ENCODE measurements at regions not wholly inside any gene's neighbourhood (a gene's known extent, or its start where the extent isn't known, plus 50 kb on each side); places are given as distances from the start of the nearest gene placed in this dataset.
"Not testable (repeated sequence)": the region's sequence is repeated elsewhere in the genome, so short reads cannot be mapped to it uniquely, and the experiment has no call there.

- FAIRE-seq (no peak), DNase-seq (no peak)
- Histone ChIP-seq H3K36me3 (ENCODE audit: control insufficient read depth in 2 of 3, insufficient read depth in 3 of 3, low read length in 3 of 3) (no peaks in the 10 kb centered on the region), H3K27me3 (ENCODE audit: control insufficient read depth, insufficient read depth, low read length) (no peaks in the 10 kb centered on the region), H3K4me1 (ENCODE audit: control insufficient read depth in 2 of 3, insufficient read depth in 2 of 3, low read depth in 1 of 3, low read length in 3 of 3) (no peaks in the 10 kb centered on the region), H3K4me3 (ENCODE audit: low read length in 3 of 3) (no peak overlapping the region), H3K9me3 (ENCODE audit: control insufficient read depth in 2 of 3, insufficient read depth in 1 of 3, low read length in 3 of 3) (no peaks in the 10 kb centered on the region), H3K27ac (ENCODE audit: low read depth in 2 of 2, low read length in 2 of 2) (no peak overlapping the region), H3K9ac (ENCODE audit: low read length in 3 of 3) (no peak overlapping the region)
- intact Hi-C loops (cut with DNase I) = no loop called here
- TF ChIP-seq, protein P1, sequence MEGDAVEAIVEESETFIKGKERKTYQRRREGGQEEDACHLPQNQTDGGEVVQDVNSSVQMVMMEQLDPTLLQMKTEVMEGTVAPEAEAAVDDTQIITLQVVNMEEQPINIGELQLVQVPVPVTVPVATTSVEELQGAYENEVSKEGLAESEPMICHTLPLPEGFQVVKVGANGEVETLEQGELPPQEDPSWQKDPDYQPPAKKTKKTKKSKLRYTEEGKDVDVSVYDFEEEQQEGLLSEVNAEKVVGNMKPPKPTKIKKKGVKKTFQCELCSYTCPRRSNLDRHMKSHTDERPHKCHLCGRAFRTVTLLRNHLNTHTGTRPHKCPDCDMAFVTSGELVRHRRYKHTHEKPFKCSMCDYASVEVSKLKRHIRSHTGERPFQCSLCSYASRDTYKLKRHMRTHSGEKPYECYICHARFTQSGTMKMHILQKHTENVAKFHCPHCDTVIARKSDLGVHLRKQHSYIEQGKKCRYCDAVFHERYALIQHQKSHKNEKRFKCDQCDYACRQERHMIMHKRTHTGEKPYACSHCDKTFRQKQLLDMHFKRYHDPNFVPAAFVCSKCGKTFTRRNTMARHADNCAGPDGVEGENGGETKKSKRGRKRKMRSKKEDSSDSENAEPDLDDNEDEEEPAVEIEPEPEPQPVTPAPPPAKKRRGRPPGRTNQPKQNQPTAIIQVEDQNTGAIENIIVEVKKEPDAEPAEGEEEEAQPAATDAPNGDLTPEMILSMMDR (IDR thresholded peaks at IDR 0.05; ENCODE audit: borderline replicate concordance, extremely low read depth, insufficient read depth) = no peak
Measured at GRCh38 chrX:35291013-35291412, 348.4 kb downstream of the FAM47B start.

DNA sequence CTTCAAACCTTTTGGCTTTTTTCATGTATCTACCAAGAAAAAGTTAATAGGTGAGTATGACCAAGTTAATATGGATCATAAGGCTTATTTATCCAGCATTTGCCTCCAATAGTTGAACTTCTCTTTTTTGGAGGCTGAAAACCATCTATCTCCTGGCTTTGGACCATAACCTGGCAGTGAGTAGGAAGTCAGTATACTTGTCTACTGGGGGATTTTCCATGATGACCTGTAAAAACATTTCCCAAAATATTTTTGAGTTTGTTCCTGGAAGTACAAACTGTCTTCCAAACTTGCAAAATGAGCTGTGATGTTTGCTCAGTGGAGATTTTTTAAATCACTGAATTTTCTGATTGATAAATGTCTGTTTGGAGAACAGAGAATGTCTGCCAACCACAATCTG lies 349.9 kb downstream of the FAM47B start:
- no peak overlapping the region for H3K27ac ChIP-seq (ENCODE audit: low read depth in 2 of 2, low read length in 2 of 2)
- H3K9ac ChIP-seq (ENCODE audit: low read length in 3 of 3) = no peak overlapping the region
- no peaks in the 10 kb centered on the region for H3K4me1 ChIP-seq (ENCODE audit: control insufficient read depth in 2 of 3, insufficient read depth in 2 of 3, low read depth in 1 of 3, low read length in 3 of 3)
- no peak for FAIRE-seq
- intact Hi-C loops (cut with DNase I) = no loop called here
- DNase-seq = no peak
- no peaks in the 10 kb centered on the region for H3K27me3 ChIP-seq (ENCODE audit: control insufficient read depth, insufficient read depth, low read length)
- H3K36me3 ChIP-seq (ENCODE audit: control insufficient read depth in 2 of 3, insufficient read depth in 3 of 3, low read length in 3 of 3) = no peaks in the 10 kb centered on the region
- TF ChIP-seq, protein P1 (IDR thresholded peaks at IDR 0.05; ENCODE audit: borderline replicate concordance, extremely low read depth, insufficient read depth) = no peak
- no peak overlapping the region for H3K4me3 ChIP-seq (ENCODE audit: low read length in 3 of 3)
- no peaks in the 10 kb centered on the region for H3K9me3 ChIP-seq (ENCODE audit: control insufficient read depth in 2 of 3, insufficient read depth in 1 of 3, low read length in 3 of 3)

GRCh38 chrX:35305037-35305436 lies 362.4 kb downstream of the FAM47B start:
- H3K9ac ChIP-seq (ENCODE audit: low read length in 3 of 3); H3K4me3 ChIP-seq (ENCODE audit: low read length in 3 of 3); H3K4me1 ChIP-seq (ENCODE audit: control insufficient read depth in 2 of 3, insufficient read depth in 2 of 3, low read depth in 1 of 3, low read length in 3 of 3); intact Hi-C loops (cut with DNase I); H3K36me3 ChIP-seq (ENCODE audit: control insufficient read depth in 2 of 3, insufficient read depth in 3 of 3, low read length in 3 of 3); H3K27ac ChIP-seq (ENCODE audit: low read depth in 2 of 2, low read length in 2 of 2); H3K9me3 ChIP-seq (ENCODE audit: control insufficient read depth in 2 of 3, insufficient read depth in 1 of 3, low read length in 3 of 3); FAIRE-seq; H3K27me3 ChIP-seq (ENCODE audit: control insufficient read depth, insufficient read depth, low read length); DNase-seq: not testable (repeated sequence)

GRCh38 chrX:35339796-35340195 lies 397.2 kb downstream of the FAM47B start:
- FAIRE-seq (no peak), DNase-seq (no peak)
- TF ChIP-seq, protein P1 (IDR thresholded peaks at IDR 0.05; ENCODE audit: borderline replicate concordance, extremely low read depth, insufficient read depth) = no peak
- intact Hi-C loops (cut with DNase I) = no loop called here
- Histone ChIP-seq H3K27me3 (ENCODE audit: control insufficient read depth, insufficient read depth, low read length) (no peaks in the 10 kb centered on the region), H3K4me3 (ENCODE audit: low read length in 3 of 3) (no peak overlapping the region), H3K9me3 (ENCODE audit: control insufficient read depth in 2 of 3, insufficient read depth in 1 of 3, low read length in 3 of 3) (no peaks in the 10 kb centered on the region), H3K4me1 (ENCODE audit: control insufficient read depth in 2 of 3, insufficient read depth in 2 of 3, low read depth in 1 of 3, low read length in 3 of 3) (no peaks in the 10 kb centered on the region), H3K36me3 (ENCODE audit: control insufficient read depth in 2 of 3, insufficient read depth in 3 of 3, low read length in 3 of 3) (no peaks in the 10 kb centered on the region), H3K27ac (ENCODE audit: low read depth in 2 of 2, low read length in 2 of 2) (no peak overlapping the region), H3K9ac (ENCODE audit: low read length in 3 of 3) (no peak overlapping the region)
